LNCaP clone FGC (cell line): ENCODE measurements at regions not wholly inside any gene's neighbourhood (a gene's known extent, or its start where the extent isn't known, plus 50 kb on each side); places are given as distances from the start of the nearest gene placed in this dataset.

ENCODE experiments used
- DNase-seq: peaks from one replicate; pipeline ENCODE4 v3.0.0-alpha.2; 2011; ENCODE audit warnings: low read depth
- H3K4me3 ChIP-seq: 2 replicates; pipeline ENCODE4 v1.5.1; 2011; ENCODE audit warnings: mild to moderate bottlenecking, low read depth, low read length, control low read depth
- TF ChIP-seq, protein P1 (sequence below): IDR thresholded peaks from 2 replicates; pipeline ENCODE4 v1.5.1; 2012; ENCODE audit warnings: mild to moderate bottlenecking; ENCODE audit not compliant: control insufficient read depth, insufficient read depth; ENCODE audit errors: extremely low read depth

DNA sequence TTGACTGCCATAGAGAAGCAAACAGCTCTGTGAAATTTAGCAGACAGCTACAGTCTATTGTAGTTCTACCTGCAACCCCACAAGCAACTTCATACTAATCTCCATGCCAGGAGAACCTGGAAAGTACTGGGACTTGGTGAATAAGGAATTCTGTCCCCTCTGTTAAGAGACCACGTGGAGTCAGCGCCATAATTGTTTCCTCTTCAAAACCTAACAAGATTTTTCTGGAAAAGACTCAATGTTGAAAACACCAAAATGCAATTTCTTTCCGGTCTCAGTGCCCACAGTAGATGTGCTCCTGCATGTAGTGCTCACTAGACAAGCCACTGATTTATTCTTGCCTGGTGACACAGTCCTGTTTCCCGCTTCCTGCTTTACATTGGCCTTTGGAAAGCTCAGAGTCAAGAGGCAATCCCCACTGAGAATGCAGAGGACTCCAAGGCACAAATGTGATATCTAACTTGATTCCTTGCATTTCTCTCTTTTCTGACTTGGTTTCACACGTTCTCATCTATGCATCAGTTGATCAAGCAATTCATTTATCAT, 268.3 kb downstream of the HIVEP2 start:
- no peak for DNase-seq
- no peak overlapping the region for H3K4me3 ChIP-seq
- TF ChIP-seq, protein P1, sequence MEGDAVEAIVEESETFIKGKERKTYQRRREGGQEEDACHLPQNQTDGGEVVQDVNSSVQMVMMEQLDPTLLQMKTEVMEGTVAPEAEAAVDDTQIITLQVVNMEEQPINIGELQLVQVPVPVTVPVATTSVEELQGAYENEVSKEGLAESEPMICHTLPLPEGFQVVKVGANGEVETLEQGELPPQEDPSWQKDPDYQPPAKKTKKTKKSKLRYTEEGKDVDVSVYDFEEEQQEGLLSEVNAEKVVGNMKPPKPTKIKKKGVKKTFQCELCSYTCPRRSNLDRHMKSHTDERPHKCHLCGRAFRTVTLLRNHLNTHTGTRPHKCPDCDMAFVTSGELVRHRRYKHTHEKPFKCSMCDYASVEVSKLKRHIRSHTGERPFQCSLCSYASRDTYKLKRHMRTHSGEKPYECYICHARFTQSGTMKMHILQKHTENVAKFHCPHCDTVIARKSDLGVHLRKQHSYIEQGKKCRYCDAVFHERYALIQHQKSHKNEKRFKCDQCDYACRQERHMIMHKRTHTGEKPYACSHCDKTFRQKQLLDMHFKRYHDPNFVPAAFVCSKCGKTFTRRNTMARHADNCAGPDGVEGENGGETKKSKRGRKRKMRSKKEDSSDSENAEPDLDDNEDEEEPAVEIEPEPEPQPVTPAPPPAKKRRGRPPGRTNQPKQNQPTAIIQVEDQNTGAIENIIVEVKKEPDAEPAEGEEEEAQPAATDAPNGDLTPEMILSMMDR, result no peak

DNA sequence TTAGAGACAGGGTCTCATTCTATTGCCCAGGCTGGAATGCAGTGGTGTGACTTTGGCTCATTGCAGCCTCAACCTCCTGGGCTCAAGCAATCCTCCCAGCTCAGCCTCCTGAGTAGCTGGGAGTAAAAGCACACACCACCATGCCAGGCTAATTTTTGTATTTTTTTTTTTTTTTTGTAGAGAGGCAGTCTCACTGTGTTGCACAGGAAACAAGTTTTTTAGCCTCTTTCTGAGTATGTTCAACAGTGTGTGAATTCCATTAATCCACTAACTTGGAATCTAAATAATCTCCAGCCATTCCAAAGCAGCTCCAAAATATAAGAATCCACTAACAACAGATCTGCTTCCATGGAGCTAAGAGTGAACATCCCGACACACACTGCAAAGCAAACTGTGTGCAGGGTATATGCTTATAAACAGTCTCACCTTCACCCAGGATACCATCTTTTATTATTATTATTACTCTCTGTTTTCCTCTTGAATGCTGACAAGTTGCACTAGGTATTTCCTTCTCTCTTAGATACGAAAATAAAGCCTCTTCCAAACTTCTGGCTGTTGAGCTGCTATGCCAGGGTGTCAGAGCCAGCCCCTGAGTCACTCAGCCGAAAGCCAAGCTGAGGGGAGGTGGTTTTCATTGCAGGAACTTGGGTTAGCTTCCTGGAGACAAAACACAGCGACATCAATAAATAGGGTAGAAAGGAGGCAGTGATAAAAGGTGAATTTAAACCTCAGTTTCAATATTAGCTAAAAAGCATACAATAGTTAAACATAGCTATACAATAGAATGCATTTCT, 264.9 kb downstream of the HIVEP2 start:
- TF ChIP-seq, protein P1, result no peak
- no peak overlapping the region for H3K4me3 ChIP-seq
- DNase-seq, result no peak

DNA sequence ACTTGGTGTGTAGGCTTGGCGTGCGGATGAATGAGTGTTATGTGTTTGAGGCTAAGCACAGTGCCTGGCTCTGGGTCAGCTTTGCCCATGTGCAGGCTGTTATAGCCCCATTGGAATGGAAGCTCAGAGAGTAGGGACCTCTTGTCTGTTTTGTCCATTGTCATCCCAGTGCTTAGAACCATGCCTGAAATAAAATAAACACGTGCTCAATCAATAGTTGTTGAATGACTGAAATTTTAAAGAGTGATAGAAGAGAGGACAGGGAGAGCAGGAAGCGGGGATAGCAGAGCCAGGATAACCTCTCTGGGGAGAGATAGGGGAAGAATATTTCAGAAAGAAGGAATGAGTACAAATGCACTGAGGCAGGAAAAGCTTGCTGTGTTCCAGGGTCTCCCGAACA, 263.9 kb downstream of the HIVEP2 start:
- TF ChIP-seq, protein P1, result no peak
- DNase-seq, result no peak
- H3K4me3 ChIP-seq, result no peak overlapping the region

DNA sequence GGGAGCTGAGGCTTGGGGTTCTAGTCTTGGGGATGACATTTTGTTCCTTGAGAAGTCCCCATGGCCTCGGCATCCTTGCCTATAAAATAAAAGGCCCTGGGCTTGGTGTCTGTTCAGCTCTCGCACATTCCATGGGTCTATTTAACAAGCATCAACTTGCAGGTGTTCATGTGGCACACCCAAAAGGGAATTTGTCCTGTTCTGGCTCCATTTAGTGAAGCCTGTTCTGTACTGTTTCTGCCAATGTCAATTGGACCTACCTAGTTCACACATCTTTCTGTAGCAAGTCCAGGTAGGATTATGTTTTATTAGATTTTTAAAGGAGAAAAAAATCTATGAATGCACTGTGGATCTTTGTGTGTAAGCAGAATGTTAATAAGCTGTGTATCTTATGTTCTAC, 262.0 kb downstream of the HIVEP2 start:
- TF ChIP-seq, protein P1, result no peak
- H3K4me3 ChIP-seq, result no peak overlapping the region
- DNase-seq, result peak; percentile 89

DNA sequence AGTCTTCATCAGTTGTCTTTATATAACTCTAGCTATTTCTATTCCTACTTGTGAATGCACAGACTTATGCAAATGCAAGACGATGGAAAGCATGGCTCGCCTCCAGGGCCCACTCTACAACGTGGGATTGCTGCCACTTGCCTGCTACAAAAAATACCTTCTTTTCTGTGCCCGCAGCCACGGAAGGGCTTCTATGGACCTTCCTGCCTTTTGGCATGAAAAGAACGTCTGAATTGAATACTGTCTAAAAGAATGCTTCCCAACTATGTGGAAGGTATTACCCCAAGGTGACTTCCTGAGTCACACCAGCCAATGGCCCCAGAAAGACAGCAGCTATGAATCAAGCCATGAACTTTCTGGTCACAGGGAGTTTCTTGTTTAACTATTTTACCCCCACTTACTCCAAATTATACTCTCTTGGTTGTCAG, 261.2 kb downstream of the HIVEP2 start:
- H3K4me3 ChIP-seq, result no peak overlapping the region
- TF ChIP-seq, protein P1, result no peak
- no peak for DNase-seq

DNA sequence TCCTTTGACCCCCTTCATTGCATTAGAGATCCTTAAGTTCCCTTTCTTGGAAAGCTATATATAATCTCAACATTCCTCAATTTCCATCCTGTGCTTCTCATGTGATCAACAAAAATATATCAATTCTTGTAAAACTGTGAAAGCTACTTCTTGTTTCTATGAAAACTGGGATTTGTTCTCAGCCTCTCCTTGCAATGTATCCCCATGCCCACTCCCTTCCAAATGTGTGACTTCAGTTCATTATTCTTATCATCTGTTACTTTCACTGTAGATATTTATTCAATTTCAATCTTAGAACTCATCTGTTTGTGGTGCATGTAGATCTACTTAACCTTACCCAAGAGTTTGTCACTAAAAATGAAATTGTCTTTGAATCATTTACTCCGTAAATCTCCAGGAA, 260.6 kb downstream of the HIVEP2 start:
- TF ChIP-seq, protein P1, result no peak
- no peak for DNase-seq
- H3K4me3 ChIP-seq, result no peak overlapping the region
